ENCODE measurements at regions not wholly inside any gene's neighbourhood (a gene's known extent, or its start where the extent isn't known, plus 50 kb on each side); places are given as distances from the start of the nearest gene placed in this dataset.

DNA sequence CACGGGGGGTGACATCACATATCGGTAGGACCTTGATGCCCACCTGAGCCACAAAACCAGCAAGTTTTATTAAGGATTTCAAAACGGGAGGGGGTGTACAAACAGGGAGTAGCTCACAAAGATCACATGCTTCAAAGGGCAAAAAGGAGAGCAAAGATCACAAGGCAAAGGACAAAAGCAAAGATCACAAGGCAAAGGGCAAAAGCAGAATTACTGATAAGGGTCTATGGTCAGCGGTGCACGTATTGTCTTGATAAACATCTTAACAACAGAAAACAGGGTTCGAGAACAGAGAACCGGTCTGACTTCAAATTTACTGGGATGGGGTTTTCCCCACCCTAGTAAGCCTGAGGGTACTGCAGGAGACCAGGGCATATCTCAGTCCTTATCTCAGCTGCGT lies 143.5 kb upstream of the LPP start:
- TF ChIP-seq, protein P1, sequence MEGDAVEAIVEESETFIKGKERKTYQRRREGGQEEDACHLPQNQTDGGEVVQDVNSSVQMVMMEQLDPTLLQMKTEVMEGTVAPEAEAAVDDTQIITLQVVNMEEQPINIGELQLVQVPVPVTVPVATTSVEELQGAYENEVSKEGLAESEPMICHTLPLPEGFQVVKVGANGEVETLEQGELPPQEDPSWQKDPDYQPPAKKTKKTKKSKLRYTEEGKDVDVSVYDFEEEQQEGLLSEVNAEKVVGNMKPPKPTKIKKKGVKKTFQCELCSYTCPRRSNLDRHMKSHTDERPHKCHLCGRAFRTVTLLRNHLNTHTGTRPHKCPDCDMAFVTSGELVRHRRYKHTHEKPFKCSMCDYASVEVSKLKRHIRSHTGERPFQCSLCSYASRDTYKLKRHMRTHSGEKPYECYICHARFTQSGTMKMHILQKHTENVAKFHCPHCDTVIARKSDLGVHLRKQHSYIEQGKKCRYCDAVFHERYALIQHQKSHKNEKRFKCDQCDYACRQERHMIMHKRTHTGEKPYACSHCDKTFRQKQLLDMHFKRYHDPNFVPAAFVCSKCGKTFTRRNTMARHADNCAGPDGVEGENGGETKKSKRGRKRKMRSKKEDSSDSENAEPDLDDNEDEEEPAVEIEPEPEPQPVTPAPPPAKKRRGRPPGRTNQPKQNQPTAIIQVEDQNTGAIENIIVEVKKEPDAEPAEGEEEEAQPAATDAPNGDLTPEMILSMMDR (conservative IDR thresholded peaks at IDR 0.05; ENCODE audit: low read length), result no peak
- no peak for TF ChIP-seq EZH2phosphoT487 (IDR thresholded peaks at IDR 0.05; ENCODE audit: borderline replicate concordance, low read depth, low read length)
